CD14-positive monocyte (primary cell): ENCODE measurements at regions not wholly inside any gene's neighbourhood (a gene's known extent, or its start where the extent isn't known, plus 50 kb on each side); places are given as distances from the start of the nearest gene placed in this dataset.

Experiments used
- DNase-seq, 3 donors: peaks; one replicate each; pipeline ENCODE4 v3.0.0-alpha.2; 2011 to 2022
- H2AFZ ChIP-seq: 2 replicates; pipeline ENCODE4 v1.6.0; 2012; ENCODE audit warnings: mild to moderate bottlenecking, low read depth, low read length, inconsistent platforms; ENCODE audit not compliant: insufficient read depth, poor library complexity, severe bottlenecking
- H3K27ac ChIP-seq, 2 donors: 1 replicate in 1 of 2; 2 replicates in 1 of 2; pipeline ENCODE4 v1.5.1; 2012 to 2013; ENCODE audit warnings: low read length in 2 of 2, control low read depth in 1 of 2, inconsistent platforms in 1 of 2, low read depth in 1 of 2, mild to moderate bottlenecking in 1 of 2
- H3K27me3 ChIP-seq, 2 donors: one replicate each; pipeline versions ENCODE4 v1.6.0 to v1.6.1; 2011 to 2013; ENCODE audit warnings: low read length in 2 of 2; ENCODE audit not compliant: control insufficient read depth in 2 of 2, insufficient read depth in 2 of 2
- H3K36me3 ChIP-seq, 2 donors: replicated peaks in 1 of 2; 1 replicate in 1 of 2; 2 replicates in 1 of 2; pipeline versions ENCODE4 v1.5.1 to v1.6.1; 2012 to 2013; ENCODE audit warnings: low read length in 2 of 2, control low read depth in 1 of 2, inconsistent platforms in 1 of 2, mild to moderate bottlenecking in 1 of 2; ENCODE audit not compliant: insufficient read depth in 2 of 2, control insufficient read depth in 1 of 2
- H3K4me1 ChIP-seq, 2 donors: 1 replicate in 1 of 2; 2 replicates in 1 of 2; pipeline versions ENCODE4 v1.5.1 to v1.6.1; 2012 to 2013; ENCODE audit warnings: low read length in 2 of 2, control low read depth in 1 of 2, inconsistent platforms in 1 of 2, mild to moderate bottlenecking in 1 of 2, moderate library complexity in 1 of 2; ENCODE audit not compliant: insufficient read depth in 2 of 2, control insufficient read depth in 1 of 2
- H3K4me2 ChIP-seq: replicated peaks from 2 replicates; pipeline ENCODE3; 2012; ENCODE audit warnings: low read length, moderate library complexity, mild to moderate bottlenecking; ENCODE audit not compliant: poor library complexity, severe bottlenecking; ENCODE audit errors: extremely low read depth
- H3K4me3 ChIP-seq, 3 experiments: fragments of 200-600 bp in 1 of 3; sonication (generic) in 1 of 3; replicated peaks in 1 of 3; 1 replicate in 2 of 3; 2 replicates in 1 of 3; pipeline ENCODE4 v1.5.1; 2011 to 2013; ENCODE audit warnings: low read length in 3 of 3, mild to moderate bottlenecking in 3 of 3, control low read depth in 2 of 3, low read depth in 2 of 3, inconsistent platforms in 1 of 3, moderate library complexity in 1 of 3
- H3K79me2 ChIP-seq: 2 replicates; pipeline ENCODE4 v1.6.0; 2012; ENCODE audit warnings: mild to moderate bottlenecking, control low read depth, inconsistent platforms, low read length, moderate library complexity; ENCODE audit not compliant: insufficient read depth
- H3K9ac ChIP-seq: 2 replicates; pipeline ENCODE4 v1.6.0; 2017; ENCODE audit warnings: low read length, mild to moderate bottlenecking; ENCODE audit not compliant: insufficient read depth, poor library complexity, severe bottlenecking
- H3K9me3 ChIP-seq, 2 donors: replicated peaks in 1 of 2; 1 replicate in 1 of 2; 2 replicates in 1 of 2; pipeline versions ENCODE4 v1.5.1 to v1.6.1; 2012 to 2013; ENCODE audit warnings: low read length in 2 of 2, control low read depth in 1 of 2; ENCODE audit not compliant: control insufficient read depth in 1 of 2, insufficient read depth in 1 of 2
- H4K20me1 ChIP-seq: 2 replicates; pipeline ENCODE4 v1.6.0; 2012; ENCODE audit warnings: mild to moderate bottlenecking, low read length, control low read depth, moderate library complexity; ENCODE audit not compliant: insufficient read depth
- H3K27ac Mint-ChIP-seq, 7 donors: one replicate each; pipeline ENCODE4 v1.8.0; 2020; ENCODE audit warnings: mild to moderate bottlenecking in 7 of 7, mixed read lengths in 7 of 7, moderate library complexity in 6 of 7, inconsistent platforms in 2 of 7
- H3K27me3 Mint-ChIP-seq, 3 donors: one replicate each; pipeline ENCODE4 v1.8.0; 2021 to 2022; ENCODE audit warnings: low read depth in 3 of 3, mild to moderate bottlenecking in 3 of 3, mixed read lengths in 3 of 3, moderate library complexity in 3 of 3, inconsistent platforms in 1 of 3
- H3K36me3 Mint-ChIP-seq, 2 donors: one replicate each; pipeline ENCODE4 v1.8.0; 2020; ENCODE audit warnings: mixed read lengths in 2 of 2, inconsistent platforms in 1 of 2, mild to moderate bottlenecking in 1 of 2
- H3K4me1 Mint-ChIP-seq: one replicate; pipeline ENCODE4 v1.8.0; 2020; ENCODE audit warnings: mild to moderate bottlenecking, mixed read lengths
- H3K4me3 Mint-ChIP-seq, 2 donors: one replicate each; pipeline ENCODE4 v1.8.0; 2020; ENCODE audit warnings: mild to moderate bottlenecking in 2 of 2, mixed read lengths in 2 of 2, moderate library complexity in 1 of 2
- H3K9me3 Mint-ChIP-seq, 7 donors: one replicate each; pipeline ENCODE4 v1.8.0; 2020 to 2022; ENCODE audit warnings: mixed read lengths in 7 of 7, mild to moderate bottlenecking in 6 of 7, moderate library complexity in 6 of 7, inconsistent platforms in 2 of 7
- CTCF ChIP-seq: fragments of 200-600 bp; IDR thresholded peaks from one replicate; pipeline ENCODE4 v1.8.0; 2022; ENCODE audit warnings: antibody characterized with exemption, mild to moderate bottlenecking
- WGBS: methylation state at CpG from one replicate; pipeline ENCODE4 v1.1.5; 2013; ENCODE audit warnings: missing lambda C conversion rate; ENCODE audit not compliant: insufficient coverage; 5-methylcytosine and 5-hydroxymethylcytosine counted together
- intact Hi-C, 2 donors: fragments of 100-400 bp; cut with micrococcal nuclease; formaldehyde crosslinking; loops; one replicate each; pipeline versions ENCODE4 v1.15.0 to v1.15.1; 2023

- 89% methylated on average over 4 of the region's 4 CpGs for whole genome bisulfite sequencing
- H3K4me2 ChIP-seq: no peak overlapping the region
- no peaks in the 10 kb centered on the region for H3K36me3 Mint-ChIP-seq
- peaks cover 19 to 28% (median 20%) of the 10 kb centered on the region in 3 donors for H3K27me3 Mint-ChIP-seq
- TF ChIP-seq CTCF: no peak
- no peaks in the 10 kb centered on the region for H3K36me3 ChIP-seq
- H2AFZ ChIP-seq: no peak overlapping the region
- no peaks in the 10 kb centered on the region for H3K4me1 Mint-ChIP-seq
- H3K9me3 ChIP-seq: no peaks in the 10 kb centered on the region
- no peaks in the 10 kb centered on the region for H4K20me1 ChIP-seq
- H3K9me3 Mint-ChIP-seq: peaks cover 0 to 3% (median 0%) of the 10 kb centered on the region in 7 donors
- H3K27me3 ChIP-seq: no peaks in the 10 kb centered on the region
- no peak overlapping the region for H3K9ac ChIP-seq
- DNase-seq: no peak
- no peak overlapping the region for H3K27ac Mint-ChIP-seq
- H3K4me1 ChIP-seq: no peaks in the 10 kb centered on the region
- H3K27ac ChIP-seq: no peak overlapping the region
- no peak overlapping the region for H3K4me3 ChIP-seq
- H3K79me2 ChIP-seq: no peaks in the 10 kb centered on the region
- intact Hi-C loops: no loop called here
- H3K4me3 Mint-ChIP-seq: no peak overlapping the region
Observed at GRCh38 chr16:9153502-9153864, 62.0 kb downstream of the HAPSTR1 start.

DNA sequence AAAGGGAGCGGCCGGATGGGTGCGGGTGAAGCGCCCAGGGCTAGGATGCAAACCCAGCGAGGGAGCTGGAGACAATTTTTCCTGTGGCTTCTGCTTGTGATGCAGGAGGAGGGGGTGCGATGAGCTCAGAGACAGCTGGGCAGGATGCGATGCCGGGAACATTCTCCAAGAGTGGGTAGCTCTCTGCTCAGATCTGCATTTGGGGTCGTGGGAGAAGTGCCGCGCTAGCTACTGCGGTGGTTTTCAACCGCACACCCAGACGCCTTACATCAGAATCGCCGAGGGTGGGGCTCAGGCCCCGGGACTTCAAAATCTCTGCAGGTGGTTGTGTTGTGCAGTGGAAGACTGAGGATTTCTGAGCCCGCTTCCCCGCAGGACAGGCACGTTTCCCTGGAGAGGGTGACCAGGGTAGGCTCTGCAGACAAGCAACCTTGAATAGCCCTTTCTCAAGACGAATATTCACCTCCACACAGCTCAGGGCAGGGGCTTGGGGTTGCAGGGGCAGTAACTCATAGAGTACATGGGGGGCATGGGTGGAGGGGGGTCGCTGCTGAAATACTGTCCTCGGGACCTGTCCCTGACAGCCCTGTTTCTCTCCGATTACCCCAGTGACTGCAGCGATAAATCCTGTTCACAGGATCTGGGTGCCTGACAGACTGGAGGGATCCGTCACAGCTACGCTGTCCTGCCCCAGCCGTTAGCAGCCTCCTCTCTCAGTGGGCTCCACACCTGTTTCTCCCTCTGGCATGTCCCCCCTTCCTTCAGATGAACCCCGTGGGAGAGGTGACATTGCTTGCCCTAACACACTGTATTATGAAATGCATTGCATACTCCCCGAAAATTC is 63.3 kb downstream of the HAPSTR1 start:
- H2AFZ ChIP-seq: no peak overlapping the region
- no peak overlapping the region for H3K27ac Mint-ChIP-seq

More for the DNA sequence above, 63.3 kb downstream of the HAPSTR1 start:
- 56% methylated on average over 23 of the region's 30 CpGs for WGBS
- Mint-ChIP-seq H3K36me3 (no peaks in the 10 kb centered on the region), H3K27me3 (peaks cover 19 to 31% (median 22%) of the 10 kb centered on the region in 3 donors), H3K9me3 (peaks cover 0 to 3% (median 0%) of the 10 kb centered on the region in 7 donors), H3K4me1 (no peaks in the 10 kb centered on the region), H3K4me3 (peak overlapping the region in 1 of 2 donors; percentile 26)
- H3K4me3 ChIP-seq: no peak overlapping the region
- no peak for DNase-seq
- H3K27me3 ChIP-seq: no peaks in the 10 kb centered on the region
- no peaks in the 10 kb centered on the region for H3K79me2 ChIP-seq
- intact Hi-C loops: no loop called here
- H3K4me1 ChIP-seq: no peaks in the 10 kb centered on the region
- no peak overlapping the region for H3K4me2 ChIP-seq
- H3K9me3 ChIP-seq: no peaks in the 10 kb centered on the region
- no peaks in the 10 kb centered on the region for H3K36me3 ChIP-seq
- no peak overlapping the region for H3K27ac ChIP-seq
- H4K20me1 ChIP-seq: no peaks in the 10 kb centered on the region
- TF ChIP-seq CTCF: no peak
- H3K9ac ChIP-seq: no peak overlapping the region
